HepG2 (cell line): ENCODE measurements at regions not wholly inside any gene's neighbourhood (a gene's known extent, or its start where the extent isn't known, plus 50 kb on each side); places are given as distances from the start of the nearest gene placed in this dataset.

Source experiments
- ATAC-seq: fragments of 200-7000 bp; cut with Tn5 transposase; 3 replicates; pipeline ENCODE4 v1.9.1; 2020; ENCODE audit warnings: mild to moderate bottlenecking, moderate library complexity
- BruUV-seq: library from RNA; stranded (reverse); fragments of 400-500 nt; replicated peaks from 2 replicates; lab custom pipeline; 2021; lab: Mats Ljungman, UMichigan
- CTCF ChIA-PET: fragments of 300-600 bp; formaldehyde crosslinking; extraction: SDS; loops from one replicate; lab custom pipeline; 2021; ENCODE audit warnings: low total read pairs, inconsistent platforms, low intra/inter-chr PET ratio; lab: Yijun Ruan, JAX
- POLR2A ChIA-PET: fragments of 350-600 bp; sonication (Branson Sonifier 250); formaldehyde crosslinking; loops from one replicate; lab custom pipeline; 2020; ENCODE audit warnings: antibody characterized with exemption, inconsistent platforms; lab: Yijun Ruan, JAX
- DNase-seq: peaks from one replicate; pipeline ENCODE4 v3.0.0-alpha.2; 2015; ENCODE audit warnings: low spot score
- FAIRE-seq: peaks from 3 replicates; lab custom pipeline; 2011; peaks lifted over from hg19 to GRCh38; lab: Jason Lieb, UNC
- H2AFZ ChIP-seq: one replicate; pipeline ENCODE4 v1.6.1; 2011; ENCODE audit warnings: low read length, inconsistent platforms
- H3K27ac ChIP-seq: fragments of 300-600 bp; 3 replicates; pipeline ENCODE4 v1.8.0; 2011; ENCODE audit warnings: mixed run types, mild to moderate bottlenecking, mixed read lengths, low read length, inconsistent platforms; ENCODE audit not compliant: insufficient read depth; ENCODE audit errors: extremely low read length
- H3K27me3 ChIP-seq, 2 experiments: fragments of 200-600 bp in 1 of 2; 2 replicates in 1 of 2; 3 replicates in 1 of 2; pipeline versions ENCODE4 v1.6.0 to v1.8.0; 2011; ENCODE audit warnings: low read length in 2 of 2, mild to moderate bottlenecking in 2 of 2, moderate library complexity in 2 of 2, inconsistent platforms in 1 of 2; ENCODE audit not compliant: insufficient read depth in 2 of 2, control insufficient read depth in 1 of 2
- H3K36me3 ChIP-seq, 2 experiments: fragments of 200-600 bp in 1 of 2; replicated peaks in 1 of 2; 2 replicates in 1 of 2; 3 replicates in 1 of 2; pipeline versions ENCODE4 v1.5.1 to v1.8.0; 2011; ENCODE audit warnings: low read length in 2 of 2, inconsistent platforms in 1 of 2; ENCODE audit not compliant: insufficient read depth in 2 of 2, control insufficient read depth in 1 of 2
- H3K4me1 ChIP-seq: 2 replicates; pipeline ENCODE4 v1.5.1; 2012; ENCODE audit warnings: low read length, inconsistent platforms; ENCODE audit not compliant: insufficient read depth
- H3K4me2 ChIP-seq: 2 replicates; pipeline ENCODE4 v1.6.0; 2011; ENCODE audit warnings: low read depth, low read length, inconsistent platforms
- H3K4me3 ChIP-seq, 3 experiments: fragments of 200-600 bp in 1 of 3; sonication (generic), shearing (Covaris generic) in 1 of 3; replicated peaks in 1 of 3; 2 replicates each; pipeline ENCODE4 v1.5.1; 2011 to 2016; ENCODE audit warnings: low read length in 3 of 3, inconsistent platforms in 2 of 3, low read depth in 2 of 3, mild to moderate bottlenecking in 2 of 3, control low read depth in 1 of 3, mixed read lengths in 1 of 3; ENCODE audit not compliant: insufficient read depth in 1 of 3
- H3K79me2 ChIP-seq: one replicate; pipeline ENCODE4 v1.6.1; 2011; ENCODE audit warnings: low read length, inconsistent platforms; ENCODE audit not compliant: insufficient read depth
- H3K9ac ChIP-seq: 2 replicates; pipeline ENCODE4 v1.6.0; 2011; ENCODE audit warnings: mild to moderate bottlenecking, low read depth, low read length, inconsistent platforms; ENCODE audit not compliant: insufficient read depth
- H3K9me3 ChIP-seq: 2 replicates; pipeline ENCODE4 v1.5.1; 2012; ENCODE audit warnings: mild to moderate bottlenecking, low read length
- H4K20me1 ChIP-seq: 2 replicates; pipeline ENCODE4 v1.6.0; 2011; ENCODE audit warnings: inconsistent platforms, mild to moderate bottlenecking, low read length, moderate library complexity; ENCODE audit not compliant: insufficient read depth
- HOXA5 ChIP-seq: sonication (generic); formaldehyde crosslinking; IDR thresholded peaks from 2 replicates; pipeline ENCODE4 v1.4.0; 2020; ENCODE audit warnings: missing genetic modification reagents
- KAT7 ChIP-seq: IDR thresholded peaks from 2 replicates; pipeline ENCODE4 v1.6.1; 2018; ENCODE audit warnings: borderline replicate concordance, missing compliant biosample characterization
- KIAA2018 ChIP-seq: sonication (generic); formaldehyde crosslinking; IDR thresholded peaks from 2 replicates; pipeline ENCODE4 v1.5.0; 2020; ENCODE audit warnings: mild to moderate bottlenecking, missing genetic modification reagents, borderline replicate concordance
- NR2F1 ChIP-seq, 2 experiments: fragments of 450-650 bp in 1 of 2; formaldehyde crosslinking in 1 of 2; IDR thresholded peaks; 2 replicates each; pipeline versions ENCODE4 v1.5.0 to v1.6.1; 2016 to 2020; ENCODE audit warnings: mild to moderate bottlenecking in 1 of 2, missing compliant biosample characterization in 1 of 2, missing genetic modification reagents in 1 of 2, moderate library complexity in 1 of 2
- RELA ChIP-seq: sonication (generic); formaldehyde crosslinking; IDR thresholded peaks from 2 replicates; pipeline ENCODE4 v1.4.0; 2020; ENCODE audit warnings: missing genetic modification reagents
- SYNCRIP ChIP-seq: fragments of 200-400 bp; formaldehyde crosslinking; IDR thresholded peaks from 2 replicates; pipeline ENCODE4 v1.6.1; 2018; ENCODE audit warnings: mild to moderate bottlenecking, low read depth, low read length; ENCODE audit not compliant: insufficient read depth
- TFDP2 ChIP-seq: sonication (generic); formaldehyde crosslinking; IDR thresholded peaks from 2 replicates; pipeline ENCODE4 v1.4.0; 2020; ENCODE audit warnings: missing genetic modification reagents
- USF2 ChIP-seq, 2 experiments: sonication (generic) in 1 of 2; formaldehyde crosslinking in 1 of 2; IDR thresholded peaks; 2 replicates each; pipeline versions ENCODE4 v1.5.1 to v1.6.1; 2011 to 2020; ENCODE audit warnings: borderline replicate concordance in 1 of 2, low read depth in 1 of 2, low read length in 1 of 2, mild to moderate bottlenecking in 1 of 2, missing genetic modification reagents in 1 of 2, moderate library complexity in 1 of 2
- ZNF230 ChIP-seq: sonication (generic); formaldehyde crosslinking; IDR thresholded peaks from 2 replicates; pipeline ENCODE4 v1.4.0; 2020; ENCODE audit warnings: mild to moderate bottlenecking, missing genetic modification reagents
- ZNF333 ChIP-seq: sonication (generic); formaldehyde crosslinking; IDR thresholded peaks from 2 replicates; pipeline ENCODE4 v1.4.0; 2020; ENCODE audit warnings: mild to moderate bottlenecking, missing genetic modification reagents, borderline replicate concordance
- WGBS: methylation state at CpG from one replicate; pipeline ENCODE4 v1.1.6; 2017; ENCODE audit warnings: low lambda C conversion rate; 5-methylcytosine and 5-hydroxymethylcytosine counted together
- in situ Hi-C: cut with HindIII; loops from 2 replicates; pipeline ENCODE4 v1.10.0; 2017; ENCODE audit warnings: low pct_unique_long_range_greater_than_20kb; ENCODE audit not compliant: extremely low pct_ligation_motif_present
- intact Hi-C: fragments of 100-400 bp; cut with micrococcal nuclease; formaldehyde crosslinking; loops from one replicate; pipeline ENCODE4 v1.10.0; 2022; ENCODE audit not compliant: unreplicated experiment
- TF ChIP-seq, protein P1 (sequence below): sonication (generic); formaldehyde crosslinking; IDR thresholded peaks from 2 replicates; pipeline ENCODE4 v1.8.0; 2022; ENCODE audit warnings: missing genetic modification reagents, mild to moderate bottlenecking, borderline replicate concordance

GRCh38 chr1:68953311-68953710, 456.4 kb upstream of the DEPDC1 start:
- CTCF ChIA-PET = no interaction called here
- 0% methylated on average over 1 of the region's 1 CpG for WGBS
- Histone ChIP-seq H3K36me3 (no peaks in the 10 kb centered on the region), H3K9me3 (peaks cover 90% of the 10 kb centered on the region), H3K27ac (no peak overlapping the region), H3K79me2 (no peaks in the 10 kb centered on the region), H4K20me1 (no peaks in the 10 kb centered on the region), H3K9ac (no peak overlapping the region), H3K4me2 (no peak overlapping the region), H3K4me1 (no peaks in the 10 kb centered on the region), H3K27me3 (no peaks in the 10 kb centered on the region), H3K4me3 (no peak overlapping the region), H2AFZ (no peak overlapping the region)
- DNase-seq = no peak
- ATAC-seq = no peak
- POLR2A ChIA-PET = no interaction called here
- FAIRE-seq = no peak
- in situ Hi-C loops = no loop called here
- no TSS peak for BruUV-seq
- intact Hi-C loops = no loop called here
- no peak for TF ChIP-seq ZNF333 (CRISPR knock-in tag)
- TF ChIP-seq NR2F1 (CRISPR knock-in tag; IDR thresholded peaks at IDR 0.05) = no peak
- TF ChIP-seq RELA (CRISPR knock-in tag) = no peak
- TF ChIP-seq SYNCRIP = no peak
- TF ChIP-seq ZNF230 = no peak
- TF ChIP-seq, protein P1, sequence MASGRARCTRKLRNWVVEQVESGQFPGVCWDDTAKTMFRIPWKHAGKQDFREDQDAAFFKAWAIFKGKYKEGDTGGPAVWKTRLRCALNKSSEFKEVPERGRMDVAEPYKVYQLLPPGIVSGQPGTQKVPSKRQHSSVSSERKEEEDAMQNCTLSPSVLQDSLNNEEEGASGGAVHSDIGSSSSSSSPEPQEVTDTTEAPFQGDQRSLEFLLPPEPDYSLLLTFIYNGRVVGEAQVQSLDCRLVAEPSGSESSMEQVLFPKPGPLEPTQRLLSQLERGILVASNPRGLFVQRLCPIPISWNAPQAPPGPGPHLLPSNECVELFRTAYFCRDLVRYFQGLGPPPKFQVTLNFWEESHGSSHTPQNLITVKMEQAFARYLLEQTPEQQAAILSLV (CRISPR knock-in tag) = no peak
- TF ChIP-seq KAT7 (CRISPR knock-in tag) = no peak
- TF ChIP-seq HOXA5 (CRISPR knock-in tag) = no peak
- no peak for TF ChIP-seq USF2 (IDR thresholded peaks at IDR 0.05; ENCODE audit: low read depth, low read length)
- TF ChIP-seq USF2 (CRISPR knock-in tag; IDR thresholded peaks at IDR 0.05; ENCODE audit: borderline replicate concordance) = no peak
- no peak for TF ChIP-seq TFDP2 (CRISPR knock-in tag)
- TF ChIP-seq KIAA2018 (CRISPR knock-in tag) = no peak
